HEK293T (cell line): ENCODE measurements at regions not wholly inside any gene's neighbourhood (a gene's known extent, or its start where the extent isn't known, plus 50 kb on each side); places are given as distances from the start of the nearest gene placed in this dataset.

Experiments
- FOXA1 ChIP-seq: fragments of 450-650 bp; IDR thresholded peaks from 2 replicates; pipeline ENCODE4 v1.6.1; 2016; ENCODE audit warnings: mild to moderate bottlenecking
- HDGF ChIP-seq: fragments of 450-650 bp; IDR thresholded peaks from 2 replicates; pipeline ENCODE4 v1.6.1; 2017; ENCODE audit warnings: antibody characterized with exemption, borderline replicate concordance
- TARDBP ChIP-seq: fragments of 450-650 bp; IDR thresholded peaks from 2 replicates; pipeline ENCODE4 v1.6.1; 2016

GRCh38 chr6:167677422-167677789 lies 149.3 kb upstream of the AFDN start:
- no peak for TF ChIP-seq TARDBP
- no peak for TF ChIP-seq HDGF
- TF ChIP-seq FOXA1, result no peak
